HG03439 (cell line): ENCODE measurements at regions not wholly inside any gene's neighbourhood (a gene's known extent, or its start where the extent isn't known, plus 50 kb on each side); places are given as distances from the start of the nearest gene placed in this dataset.
"Not testable (repeated sequence)": the region's sequence is repeated elsewhere in the genome, so short reads cannot be mapped to it uniquely, and the experiment has no call there.

Experiments used
- ATAC-seq: cut with Tn5 transposase; IDR thresholded peaks from one replicate; pipeline ENCODE4 v1.9.1; 2021; ENCODE audit warnings: mild to moderate bottlenecking, moderate library complexity; ENCODE audit not compliant: unreplicated experiment

DNA sequence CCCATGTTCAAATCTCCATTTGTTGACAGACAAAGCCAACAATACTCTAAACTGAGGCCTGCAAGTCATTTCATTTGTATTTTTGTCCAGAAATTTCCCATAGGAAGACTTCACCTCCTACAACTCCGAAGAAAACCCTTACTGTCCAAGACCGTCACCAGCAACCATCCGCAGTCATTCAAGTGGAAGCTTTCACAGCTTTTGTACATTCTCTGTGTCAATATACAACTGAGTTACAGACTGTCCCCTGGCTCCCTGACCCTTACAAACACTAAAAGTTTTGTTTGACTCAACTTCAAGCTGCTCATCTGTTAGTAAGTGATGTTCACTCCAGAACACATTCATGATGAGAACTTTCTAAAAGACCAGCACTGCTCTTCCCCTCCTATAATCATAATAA, 210.1 kb downstream of the DEPDC1B start:
- no peak for ATAC-seq

DNA sequence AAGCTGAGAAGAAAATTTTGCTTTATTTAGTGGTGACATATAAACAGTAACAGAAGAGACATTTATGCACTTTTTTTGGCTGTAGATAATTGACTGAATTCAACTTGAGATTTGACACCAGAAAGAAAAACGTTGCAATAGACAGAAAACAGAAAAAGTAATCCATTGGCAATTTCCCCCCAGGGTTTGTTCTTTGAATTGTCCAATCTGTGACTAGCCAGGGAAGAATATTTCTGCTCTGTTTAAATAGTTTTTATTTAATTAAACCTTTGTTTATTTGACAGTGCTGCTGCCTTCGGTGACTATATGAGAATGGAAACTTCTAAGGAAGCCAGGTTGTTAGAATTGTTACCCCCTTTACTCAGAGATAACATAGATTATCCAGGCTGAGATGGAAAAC, 210.6 kb downstream of the DEPDC1B start:
- ATAC-seq: no peak

DNA sequence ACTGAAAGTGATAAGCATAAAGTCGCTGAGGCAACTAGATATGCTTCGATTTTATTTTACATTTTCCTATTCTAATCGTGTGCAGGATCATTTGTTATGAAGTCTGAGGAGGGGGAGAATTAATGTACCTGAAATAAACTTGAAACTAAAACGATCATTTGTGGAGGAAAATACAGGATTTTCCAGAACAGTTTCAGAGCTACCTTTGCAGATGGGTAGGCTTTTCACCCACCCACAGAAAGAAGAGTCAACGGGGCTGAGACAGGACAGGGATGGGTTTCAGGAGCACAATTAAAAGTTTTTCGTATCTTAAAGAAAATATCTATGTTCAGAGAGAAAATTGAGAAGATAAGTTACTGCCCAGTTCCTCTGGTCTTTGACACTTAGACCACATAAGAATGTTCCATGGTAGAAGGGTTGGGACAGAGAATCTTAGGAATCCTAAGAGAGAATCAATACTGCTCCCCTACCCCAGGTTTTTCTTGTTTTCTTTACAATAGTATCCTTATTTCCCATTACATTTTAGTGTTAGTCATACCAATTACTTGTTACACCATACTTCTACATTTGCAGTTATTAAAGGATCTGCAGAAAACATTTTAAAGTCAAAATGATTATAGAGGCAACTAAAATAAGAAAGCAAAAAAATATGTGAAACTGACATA, 211.4 kb downstream of the DEPDC1B start:
- ATAC-seq: no peak

DNA sequence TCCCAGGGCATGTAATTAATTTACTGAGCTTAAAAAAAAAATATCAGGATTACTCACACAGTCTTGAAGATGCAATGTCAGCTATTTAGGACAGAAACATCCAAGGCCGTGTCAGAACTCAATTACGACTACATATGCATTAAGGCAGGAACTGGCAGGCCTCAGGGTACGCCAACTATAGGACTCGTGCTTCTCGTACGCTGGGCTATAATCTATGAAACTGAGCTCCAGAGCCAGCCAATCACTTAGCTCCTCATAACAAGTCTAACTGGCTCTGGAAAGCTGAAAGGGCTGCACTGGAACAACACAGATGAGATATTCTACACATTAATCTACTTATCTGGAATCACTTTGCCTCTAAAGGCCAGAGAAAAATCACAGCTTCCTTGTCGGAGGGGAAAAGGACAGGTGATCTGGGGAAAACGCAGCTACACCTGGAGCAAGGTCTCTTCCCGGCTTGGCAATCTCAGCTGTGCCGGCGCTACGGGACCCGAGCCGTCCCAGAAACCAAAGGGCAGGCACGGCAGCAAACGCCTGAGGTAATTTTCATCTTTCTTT, 212.0 kb downstream of the DEPDC1B start:
- ATAC-seq: no peak

DNA sequence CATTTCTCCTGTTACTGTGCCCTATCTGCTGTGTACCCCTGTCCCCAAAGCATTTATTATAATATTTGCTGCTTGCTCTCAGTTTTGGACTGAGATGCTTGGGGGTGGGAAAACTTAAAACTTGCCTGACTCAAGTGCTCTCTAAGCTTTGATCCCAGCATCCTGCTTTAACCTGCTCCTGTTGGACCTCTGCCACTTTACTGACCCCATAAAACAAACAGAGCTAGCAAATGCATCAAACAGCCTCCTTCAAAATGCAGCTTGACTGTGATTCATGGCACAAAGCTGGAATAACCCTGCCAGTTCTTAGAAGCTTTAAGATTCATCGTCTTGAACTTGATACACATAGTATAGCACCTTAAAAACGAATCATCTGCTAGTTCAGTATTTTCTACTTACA, 212.5 kb downstream of the DEPDC1B start:
- no peak for ATAC-seq

DNA sequence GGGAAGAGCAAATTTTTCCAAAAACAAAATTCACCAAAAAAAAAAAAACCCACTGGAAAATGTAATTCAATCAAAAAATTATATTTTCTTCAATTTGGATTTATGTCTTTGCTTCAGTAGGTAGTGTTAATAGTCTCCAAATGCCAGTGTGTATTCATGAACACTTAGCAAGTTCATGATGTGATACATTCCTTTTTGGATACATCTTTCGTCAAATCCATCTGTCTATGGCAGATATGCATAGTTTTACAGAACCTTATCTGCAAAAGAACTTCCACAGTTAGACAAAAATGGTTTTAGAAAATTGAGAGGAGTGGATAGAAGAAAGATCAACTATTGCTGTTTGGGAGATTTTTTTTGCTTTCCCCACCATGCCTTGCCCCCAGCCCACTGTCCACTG, 214.6 kb downstream of the DEPDC1B start:
- no peak for ATAC-seq

DNA sequence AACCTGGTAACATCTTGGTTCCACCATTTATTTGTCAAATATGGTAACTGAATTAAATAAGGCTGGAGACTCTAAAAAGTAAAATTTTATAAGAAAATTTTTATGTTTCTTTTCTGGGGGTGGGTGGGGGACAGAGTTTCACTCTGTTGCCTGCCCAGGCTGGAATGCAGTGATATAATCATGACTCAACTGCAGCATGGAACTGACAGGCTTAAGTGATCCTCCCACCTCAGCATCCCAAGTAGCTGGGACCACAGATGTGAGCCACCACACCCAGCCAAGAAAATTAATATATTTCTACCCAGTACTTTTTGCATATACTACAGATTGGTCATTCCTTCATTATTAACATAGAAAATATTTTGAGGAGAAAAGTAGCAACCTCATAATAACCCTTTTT, 216.9 kb downstream of the DEPDC1B start:
- ATAC-seq: no peak

DNA sequence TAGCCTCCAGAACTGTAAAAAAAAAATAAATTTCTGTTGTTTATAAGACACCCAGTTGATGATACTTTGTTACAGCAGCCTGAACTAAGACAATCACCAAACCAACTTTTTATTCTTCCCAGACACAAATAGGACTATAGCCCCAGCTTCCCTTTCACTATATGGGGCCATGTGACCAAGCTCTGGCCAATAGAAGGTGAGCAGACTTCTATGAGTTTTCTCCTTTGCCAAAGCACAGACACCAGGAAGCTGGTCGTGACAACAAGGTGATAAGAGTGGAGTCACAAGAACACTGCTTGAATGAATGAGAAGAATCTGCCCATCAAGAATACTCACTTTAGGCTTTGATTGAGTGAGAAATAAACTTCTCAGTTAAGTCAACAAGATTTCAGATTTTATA, 217.7 kb downstream of the DEPDC1B start:
- ATAC-seq: no peak

DNA sequence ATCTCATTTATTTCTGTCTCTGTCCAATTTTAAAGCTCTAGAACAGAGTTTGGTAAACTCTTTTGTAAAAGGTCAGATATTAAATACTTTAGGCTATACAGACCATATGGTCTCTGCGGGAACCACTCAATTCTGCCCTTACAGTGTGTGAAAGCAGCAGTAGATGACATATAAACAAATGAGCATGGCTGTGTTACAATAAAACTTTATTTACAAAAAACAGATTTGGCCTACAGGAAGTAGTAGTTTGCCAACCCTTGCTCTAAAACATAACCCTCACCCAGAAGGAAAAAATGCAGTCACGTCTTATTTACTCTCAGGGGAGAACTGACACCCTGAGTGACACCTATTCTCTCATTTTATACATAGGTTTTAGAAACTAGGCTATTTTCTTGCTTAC, 220.4 kb downstream of the DEPDC1B start:
- no peak for ATAC-seq

DNA sequence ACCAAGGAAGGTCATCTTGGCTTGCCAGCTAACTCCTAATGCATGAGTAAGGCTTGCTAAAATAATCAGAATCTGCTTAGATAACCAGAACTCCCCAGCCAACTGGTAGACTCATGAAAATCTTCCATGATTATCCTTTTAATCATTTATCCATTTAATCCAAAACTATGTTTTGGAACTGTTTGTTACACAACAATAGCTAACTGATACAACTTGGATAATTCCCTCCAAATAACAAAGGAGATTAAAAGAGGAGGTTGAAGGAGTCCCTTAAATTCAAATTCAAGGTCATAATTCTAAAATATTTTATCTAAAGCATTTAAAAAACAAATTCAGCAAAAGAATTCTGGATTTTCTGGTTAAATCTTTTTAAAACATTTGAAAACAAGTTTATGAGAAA, 222.1 kb downstream of the DEPDC1B start:
- ATAC-seq: no peak

DNA sequence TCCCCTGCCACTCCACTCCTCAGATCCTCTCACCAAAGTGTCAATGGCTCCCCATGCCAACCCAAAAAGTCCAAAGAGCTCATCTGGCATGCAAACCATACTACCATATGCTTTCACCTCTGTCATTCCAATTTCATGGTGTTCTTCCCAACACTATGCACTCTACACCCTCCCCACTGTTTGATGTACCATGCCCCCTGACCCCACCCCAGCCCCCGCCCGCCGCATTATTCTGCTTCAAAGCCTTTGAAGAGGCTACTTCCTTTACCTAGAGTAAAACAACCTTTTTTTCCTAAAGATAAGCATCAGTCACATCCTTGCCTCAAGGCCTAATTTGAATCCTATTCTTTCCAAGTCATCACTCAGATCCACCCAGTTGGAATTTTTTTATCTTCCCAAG, 226.3 kb downstream of the DEPDC1B start:
- ATAC-seq: no peak

DNA sequence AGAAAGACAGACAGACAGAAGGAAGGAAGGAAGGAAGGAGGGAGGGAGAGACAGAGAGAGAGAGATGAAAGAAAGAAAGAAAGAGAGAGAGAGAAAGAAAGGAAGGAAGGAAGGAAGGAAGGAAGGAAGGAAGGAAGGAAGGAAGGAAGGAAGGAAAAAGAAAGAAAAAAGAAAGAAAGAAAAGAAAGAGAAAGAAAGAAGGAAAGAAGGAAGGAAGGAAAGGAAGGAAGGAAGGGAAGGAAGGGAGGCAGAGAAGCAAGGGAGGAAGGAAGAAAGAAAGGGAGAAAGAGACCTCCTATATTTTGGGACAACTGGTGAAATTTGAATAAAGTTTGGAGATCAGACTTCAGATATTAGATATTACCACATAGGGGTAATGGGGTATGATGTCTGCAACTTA, 226.9 kb downstream of the DEPDC1B start:
- not testable (repeated sequence) for ATAC-seq

DNA sequence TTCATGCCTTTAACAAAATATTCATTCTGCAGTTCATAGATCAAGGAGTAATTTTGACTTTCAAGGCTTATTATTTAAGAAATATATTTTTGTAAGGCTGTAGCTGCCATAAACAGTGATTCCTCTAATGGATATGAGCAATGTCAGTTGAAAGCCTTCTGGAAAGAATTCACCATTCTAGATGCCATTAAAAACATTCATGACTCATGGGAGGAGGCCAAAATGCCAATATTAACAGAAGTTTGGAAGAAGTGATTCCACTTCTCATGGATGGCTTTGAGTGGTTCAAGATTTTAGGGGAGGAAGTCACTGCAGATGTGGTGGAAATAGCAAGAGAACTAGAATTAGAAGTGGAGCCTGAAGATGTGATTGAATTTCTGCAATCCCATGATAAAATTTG, 229.1 kb downstream of the DEPDC1B start:
- ATAC-seq: no peak

DNA sequence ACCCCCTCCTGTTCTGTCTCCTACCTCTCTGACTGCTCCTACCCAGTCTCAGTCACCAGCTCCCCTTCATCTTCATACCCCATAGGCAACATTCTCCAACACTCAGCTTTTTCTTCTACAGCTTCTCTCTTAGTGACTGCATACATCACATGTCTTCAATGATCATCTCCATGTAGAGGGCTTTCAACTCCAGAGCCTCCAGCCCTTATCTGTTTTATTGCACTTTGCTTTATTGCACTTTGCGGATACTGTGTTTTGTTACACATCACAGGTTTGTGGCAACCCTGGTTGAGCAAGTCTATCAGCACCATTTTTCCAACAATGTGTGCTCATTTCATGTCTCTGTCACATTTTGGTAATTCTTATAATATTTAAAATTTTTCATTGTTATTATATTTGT, 230.7 kb downstream of the DEPDC1B start:
- ATAC-seq: no peak

DNA sequence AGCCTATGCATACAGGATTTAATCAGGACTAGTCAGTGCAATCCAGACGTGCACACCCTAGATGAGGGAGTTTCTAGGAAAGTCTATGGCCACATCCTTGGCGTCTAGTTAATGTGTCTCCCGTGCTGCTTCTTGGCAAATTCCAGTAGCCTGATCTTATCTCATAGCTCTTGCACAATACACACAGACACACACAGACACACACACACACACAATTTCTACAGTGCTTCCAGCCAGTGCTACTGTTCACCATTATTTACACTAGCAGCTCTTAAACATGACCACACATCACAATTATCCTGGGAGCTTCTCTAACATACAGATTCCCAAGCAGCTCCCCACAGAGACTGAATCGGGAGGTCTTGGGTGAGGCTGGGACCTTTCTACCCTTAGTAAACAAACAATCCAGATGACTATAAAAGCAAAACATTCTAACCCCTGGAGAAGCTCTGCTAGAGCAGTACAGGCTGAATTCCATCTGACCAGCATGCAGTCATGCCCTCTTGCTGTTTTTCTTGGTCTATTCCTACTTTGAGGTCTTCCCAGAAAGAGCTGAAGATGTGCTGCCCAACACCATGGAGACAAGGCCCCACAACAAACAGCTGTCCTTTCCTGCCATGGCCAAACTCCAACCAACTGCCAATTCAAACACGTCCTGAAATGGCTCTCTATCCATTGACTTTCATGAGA, 236.6 kb downstream of the DEPDC1B start:
- ATAC-seq: no peak

DNA sequence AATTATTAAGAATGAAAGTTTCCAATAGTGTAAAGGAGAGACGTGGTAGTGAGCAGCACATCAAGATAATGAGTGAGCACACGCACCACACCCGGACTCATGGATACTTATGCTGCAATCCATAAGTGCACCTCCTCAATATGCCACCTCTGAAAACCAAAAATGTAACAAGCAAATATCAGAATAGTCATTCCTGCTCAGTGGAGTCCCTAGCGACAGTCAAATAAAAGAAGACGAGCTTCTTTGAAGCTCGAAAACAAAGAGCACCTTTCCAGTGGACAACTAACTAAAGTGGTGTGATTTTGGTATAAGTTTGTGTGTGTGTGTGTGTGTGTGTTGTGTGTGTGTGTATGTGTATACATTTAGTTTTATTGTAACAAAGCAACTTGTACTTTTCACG, 241.3 kb downstream of the DEPDC1B start:
- ATAC-seq: no peak

DNA sequence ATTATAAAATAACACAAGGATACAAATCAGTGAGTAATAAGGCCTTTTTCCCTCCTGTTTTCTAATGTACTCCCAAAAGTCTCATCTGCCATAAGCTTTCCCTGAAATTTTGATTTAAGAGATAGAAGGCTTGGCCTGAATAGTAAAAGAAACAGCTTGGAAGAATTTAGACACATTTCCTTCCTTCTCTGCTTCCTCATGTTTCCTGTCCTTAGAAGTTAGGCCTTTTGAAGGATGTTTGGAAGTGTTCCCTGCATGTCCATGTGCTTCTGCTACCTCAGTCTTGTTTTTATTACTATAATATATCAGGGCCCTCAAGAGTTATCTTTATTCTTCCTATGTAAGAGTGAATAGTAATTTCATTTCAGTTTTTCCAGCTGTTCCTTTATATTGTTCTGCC, 242.7 kb downstream of the DEPDC1B start:
- no peak for ATAC-seq

DNA sequence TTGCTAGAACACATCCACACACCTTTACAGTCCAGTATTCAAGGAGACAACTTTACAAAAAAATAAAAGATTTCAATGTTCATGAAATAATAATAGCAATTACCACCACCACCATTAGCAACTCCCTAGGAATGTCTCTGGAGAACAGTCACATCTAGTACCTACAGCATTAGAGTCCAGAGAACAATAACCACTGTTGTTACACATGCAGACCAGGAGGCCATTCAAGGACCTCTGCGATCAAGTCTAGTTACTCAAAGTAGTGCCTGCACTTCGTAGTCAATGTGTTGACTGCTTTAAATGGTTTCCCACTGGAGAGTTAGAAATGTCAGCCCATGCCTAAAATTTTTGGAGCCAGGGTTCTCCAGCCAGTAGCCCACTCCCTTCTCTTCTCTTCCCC, 244.4 kb downstream of the DEPDC1B start:
- ATAC-seq: no peak

DNA sequence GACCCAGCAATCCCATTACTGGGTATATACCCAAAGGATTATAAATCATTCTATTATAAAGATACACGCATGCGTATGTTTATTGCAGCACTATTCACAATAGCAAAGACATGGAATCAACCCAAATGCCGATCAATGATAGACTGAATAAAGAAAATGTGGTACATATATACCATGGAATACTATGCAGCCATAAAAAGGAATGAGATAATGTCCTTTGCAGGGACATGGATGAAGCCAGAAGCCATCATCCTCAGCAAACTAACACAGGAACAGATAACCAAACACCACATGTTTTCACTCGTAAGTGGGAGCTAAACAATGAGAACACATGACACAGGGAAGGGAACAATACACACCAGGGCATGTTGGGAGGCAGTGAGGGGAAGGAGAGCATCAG, 245.7 kb downstream of the DEPDC1B start:
- ATAC-seq: not testable (repeated sequence)

DNA sequence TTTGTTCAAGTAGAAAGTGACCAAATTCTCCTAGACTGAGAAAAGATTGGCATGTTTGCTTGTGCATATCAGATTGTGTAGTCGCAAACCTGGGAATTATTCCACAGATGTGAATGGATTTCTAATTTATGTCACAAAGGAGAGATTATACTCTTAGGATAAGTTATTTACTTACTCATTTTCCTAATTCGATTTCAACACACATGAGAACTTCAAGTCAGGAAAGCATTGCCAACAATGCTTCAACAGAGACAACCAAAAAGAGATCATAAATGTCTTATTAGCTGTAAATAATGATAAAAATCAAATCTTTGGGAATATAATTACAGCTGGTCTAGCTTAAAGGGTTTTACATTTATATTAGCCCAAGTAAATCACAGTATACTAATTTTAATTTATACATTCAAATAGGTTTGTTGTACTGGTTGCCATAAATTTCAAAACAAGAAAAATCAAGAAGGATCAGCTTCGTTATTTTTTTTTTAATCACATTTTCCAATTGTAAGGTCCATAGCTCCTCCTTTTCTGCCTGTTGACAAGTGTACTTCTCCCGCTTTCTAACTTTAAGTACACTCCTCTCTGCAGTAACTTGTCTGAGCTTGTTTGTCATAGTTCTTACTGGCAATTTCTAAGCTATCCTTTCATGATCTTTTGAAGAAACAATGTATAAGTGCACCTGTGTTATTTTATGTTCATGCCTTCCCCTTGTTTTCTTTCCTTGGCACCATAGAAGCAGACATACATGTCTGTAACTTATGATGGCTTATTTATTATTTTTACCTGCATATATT, 246.6 kb downstream of the DEPDC1B start:
- no peak for ATAC-seq

DNA sequence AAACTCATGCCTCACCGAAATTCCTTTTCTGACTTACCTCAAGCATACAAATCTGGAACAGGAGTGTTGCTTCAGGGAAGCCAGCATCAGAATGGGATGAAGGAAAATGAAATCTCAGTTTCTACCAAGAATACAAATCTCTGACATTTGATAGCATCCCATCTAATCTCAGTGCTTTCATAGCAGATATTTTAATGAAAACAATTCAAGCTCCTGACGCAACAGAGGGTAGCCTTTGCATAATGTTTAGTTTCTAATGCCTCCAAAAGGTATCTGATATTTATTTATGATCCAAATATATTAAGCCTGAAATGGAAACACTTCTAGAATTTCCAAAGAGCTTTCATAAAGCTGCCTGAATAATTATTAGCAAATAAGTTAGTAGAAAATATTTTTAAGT, 251.4 kb downstream of the DEPDC1B start:
- no peak for ATAC-seq

DNA sequence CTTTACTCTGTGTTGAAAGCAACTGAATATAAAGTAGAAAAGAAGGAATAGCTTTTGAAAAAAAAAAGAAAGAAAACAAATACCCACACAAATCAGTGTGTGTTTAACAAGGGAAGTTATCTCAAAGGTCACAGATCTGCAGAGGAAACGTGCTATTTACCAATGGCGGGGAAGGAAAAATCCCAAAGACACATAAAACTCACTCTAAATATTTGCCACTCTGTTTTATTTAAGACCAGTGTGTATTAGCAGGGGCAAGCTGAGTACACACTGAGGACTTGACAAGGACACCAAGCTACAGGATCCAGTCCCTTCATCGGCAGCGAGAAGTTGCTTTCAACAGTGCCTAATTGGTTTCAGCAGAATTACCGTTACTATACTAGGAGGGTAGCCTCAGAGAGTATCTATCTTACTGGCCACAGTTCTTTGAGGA, 252.5 kb downstream of the DEPDC1B start:
- no peak for ATAC-seq
